ENCODE measurements at regions not wholly inside any gene's neighbourhood (a gene's known extent, or its start where the extent isn't known, plus 50 kb on each side); places are given as distances from the start of the nearest gene placed in this dataset.

DNA sequence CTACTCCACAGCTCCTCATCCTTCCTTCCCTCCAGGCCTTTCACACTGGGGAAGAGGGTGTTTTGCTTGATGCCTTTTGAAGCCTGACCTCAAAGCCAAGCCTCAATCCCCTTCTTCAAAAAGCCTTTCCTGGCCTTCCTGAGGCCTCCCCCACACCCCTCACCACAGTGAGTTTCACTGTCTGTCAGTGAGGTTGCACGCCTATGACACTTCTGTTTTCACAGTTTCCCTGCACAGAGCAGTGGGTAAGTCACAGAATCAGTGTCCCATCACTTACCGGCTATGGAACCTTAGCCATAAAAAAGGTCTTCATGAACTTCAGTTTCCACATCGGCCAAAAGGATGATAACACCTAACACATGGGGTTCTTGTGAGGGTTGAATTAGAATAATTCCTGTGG lies 371.4 kb downstream of the UQCRFS1 start:
- TF ChIP-seq CTCF (IDR thresholded peaks at IDR 0.05) (no peak), POLR2A (IDR thresholded peaks at IDR 0.05) (no peak)

Measured in heart left ventricle (tissue), 13 donors.